Brain microvascular endothelial cell (primary cell): ENCODE measurements at regions not wholly inside any gene's neighbourhood (a gene's known extent, or its start where the extent isn't known, plus 50 kb on each side); places are given as distances from the start of the nearest gene placed in this dataset.
"Not testable (repeated sequence)": the region's sequence is repeated elsewhere in the genome, so short reads cannot be mapped to it uniquely, and the experiment has no call there.

Source experiments
- DNase-seq: peaks from one replicate; pipeline ENCODE4 v3.0.0-alpha.2; 2020
- H3K27ac ChIP-seq: fragments of 250-450 bp; sonication (Bioruptor Pico); 2 replicates; pipeline ENCODE4 v1.5.1; 2020; ENCODE audit warnings: mild to moderate bottlenecking, moderate library complexity
- H3K27me3 ChIP-seq: fragments of 250-450 bp; sonication (Bioruptor Pico); replicated peaks from 2 replicates; pipeline ENCODE4 v1.5.1; 2020; ENCODE audit warnings: mild to moderate bottlenecking
- H3K36me3 ChIP-seq: fragments of 250-450 bp; sonication (Bioruptor Pico); replicated peaks from 2 replicates; pipeline ENCODE4 v1.5.1; 2020; ENCODE audit warnings: mild to moderate bottlenecking
- H3K4me3 ChIP-seq: 2 replicates; pipeline ENCODE4 v1.5.1; 2011; ENCODE audit warnings: low read depth, mild to moderate bottlenecking, control low read depth, low read length, moderate library complexity
- in situ Hi-C: cut with HindIII; loops from 2 replicates; pipeline ENCODE4 v1.10.0; 2017; ENCODE audit warnings: low sequenced_read_pairs, low pct_ligation_motif_present
- TF ChIP-seq, protein P1 (sequence below): IDR thresholded peaks from 2 replicates; pipeline ENCODE4 v1.5.1; 2011; ENCODE audit warnings: low read depth, mild to moderate bottlenecking, moderate library complexity, low read length, control low read depth, inconsistent platforms; ENCODE audit errors: missing control alignments

DNA sequence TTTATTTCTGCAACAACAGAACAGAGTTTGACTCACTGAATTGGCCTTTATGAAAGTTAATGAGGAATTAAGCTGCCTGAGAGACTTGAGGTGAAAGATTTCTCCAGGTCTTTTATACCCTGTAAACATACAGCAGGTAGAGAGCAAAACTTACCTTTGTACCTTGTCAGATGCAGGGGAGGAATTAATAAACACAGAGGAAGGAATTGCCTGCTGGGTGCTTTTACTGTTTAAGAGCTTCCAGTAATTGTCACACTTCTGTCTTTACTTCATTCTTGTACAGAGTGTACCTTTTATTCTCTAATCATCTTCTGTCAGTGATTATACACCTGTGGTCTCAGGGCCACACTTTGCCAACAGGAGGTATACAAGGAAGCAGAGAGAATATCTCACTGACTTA lies 94.0 kb upstream of the GRIN3A start:
- TF ChIP-seq, protein P1, sequence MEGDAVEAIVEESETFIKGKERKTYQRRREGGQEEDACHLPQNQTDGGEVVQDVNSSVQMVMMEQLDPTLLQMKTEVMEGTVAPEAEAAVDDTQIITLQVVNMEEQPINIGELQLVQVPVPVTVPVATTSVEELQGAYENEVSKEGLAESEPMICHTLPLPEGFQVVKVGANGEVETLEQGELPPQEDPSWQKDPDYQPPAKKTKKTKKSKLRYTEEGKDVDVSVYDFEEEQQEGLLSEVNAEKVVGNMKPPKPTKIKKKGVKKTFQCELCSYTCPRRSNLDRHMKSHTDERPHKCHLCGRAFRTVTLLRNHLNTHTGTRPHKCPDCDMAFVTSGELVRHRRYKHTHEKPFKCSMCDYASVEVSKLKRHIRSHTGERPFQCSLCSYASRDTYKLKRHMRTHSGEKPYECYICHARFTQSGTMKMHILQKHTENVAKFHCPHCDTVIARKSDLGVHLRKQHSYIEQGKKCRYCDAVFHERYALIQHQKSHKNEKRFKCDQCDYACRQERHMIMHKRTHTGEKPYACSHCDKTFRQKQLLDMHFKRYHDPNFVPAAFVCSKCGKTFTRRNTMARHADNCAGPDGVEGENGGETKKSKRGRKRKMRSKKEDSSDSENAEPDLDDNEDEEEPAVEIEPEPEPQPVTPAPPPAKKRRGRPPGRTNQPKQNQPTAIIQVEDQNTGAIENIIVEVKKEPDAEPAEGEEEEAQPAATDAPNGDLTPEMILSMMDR: no peak
- Histone ChIP-seq H3K27me3 (no peaks in the 10 kb centered on the region), H3K36me3 (no peaks in the 10 kb centered on the region), H3K4me3 (no peak overlapping the region), H3K27ac (no peak overlapping the region)
- in situ Hi-C loops: no loop called here
- DNase-seq: no peak

DNA sequence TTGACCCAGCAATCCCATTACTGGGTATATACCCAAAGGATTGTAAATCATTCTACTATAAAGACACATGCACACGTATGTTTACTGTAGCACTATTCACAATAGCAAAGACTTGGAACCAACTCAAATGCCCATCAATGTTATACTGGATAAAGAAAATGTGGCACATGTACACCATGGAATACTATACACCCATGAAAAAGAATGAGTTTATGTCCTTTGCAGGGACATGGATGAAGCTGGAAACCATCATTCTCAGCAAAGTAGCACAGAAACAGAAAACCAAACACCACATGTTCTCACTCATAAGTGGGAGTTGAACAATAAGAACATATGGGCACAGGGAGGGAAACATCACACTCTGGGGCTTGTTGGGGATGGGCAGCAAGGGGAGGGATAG lies 83.0 kb upstream of the GRIN3A start:
- DNase-seq, in situ Hi-C loops: not testable (repeated sequence)

DNA sequence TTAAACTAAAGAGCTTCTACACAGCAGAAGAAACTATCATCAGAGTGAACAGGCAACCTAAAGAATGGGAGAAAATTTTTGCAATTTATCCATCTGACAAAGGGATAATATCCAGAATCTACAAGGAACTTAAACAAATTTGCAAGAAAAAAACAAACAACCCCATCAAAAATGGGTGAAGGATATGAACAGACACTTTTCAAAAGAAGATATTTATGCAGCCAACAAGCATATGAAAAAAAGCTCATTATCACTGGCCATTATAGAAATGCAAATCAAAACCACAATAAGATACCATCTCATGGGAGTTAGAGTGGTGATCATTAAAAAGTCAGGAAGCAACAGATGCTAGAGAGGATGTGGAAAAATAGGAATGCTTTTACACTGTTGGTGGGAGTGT lies 82.5 kb upstream of the GRIN3A start:
- H3K27me3 ChIP-seq, H3K27ac ChIP-seq, DNase-seq, H3K4me3 ChIP-seq, in situ Hi-C loops, H3K36me3 ChIP-seq: not testable (repeated sequence)

More for the DNA sequence above, 83.0 kb upstream of the GRIN3A start:
- not testable (repeated sequence) for H3K27ac ChIP-seq, H3K27me3 ChIP-seq, H3K4me3 ChIP-seq, H3K36me3 ChIP-seq

DNA sequence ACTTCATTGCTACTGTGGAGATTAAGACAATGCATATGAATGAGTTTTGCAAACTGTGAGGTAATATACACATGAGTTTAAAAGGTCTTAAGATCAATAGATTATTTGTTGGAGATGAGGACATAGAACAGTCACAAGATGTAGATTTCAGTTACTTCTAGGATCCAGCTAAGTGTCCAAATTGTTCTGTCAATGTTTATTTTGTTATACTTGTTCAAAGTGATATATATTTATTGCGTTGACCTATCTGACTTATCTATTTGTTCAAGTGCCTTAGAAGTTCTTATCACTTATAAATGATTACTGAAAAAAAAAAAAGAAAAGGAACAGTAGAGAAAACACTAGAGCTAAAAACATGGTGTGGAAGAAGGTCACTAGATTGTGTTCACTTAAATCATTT lies 75.6 kb upstream of the GRIN3A start:
- Histone ChIP-seq H3K27ac (no peak overlapping the region), H3K36me3 (no peaks in the 10 kb centered on the region), H3K4me3 (no peak overlapping the region), H3K27me3 (no peaks in the 10 kb centered on the region)
- TF ChIP-seq, protein P1: no peak
- DNase-seq: no peak
- in situ Hi-C loops: no loop called here

DNA sequence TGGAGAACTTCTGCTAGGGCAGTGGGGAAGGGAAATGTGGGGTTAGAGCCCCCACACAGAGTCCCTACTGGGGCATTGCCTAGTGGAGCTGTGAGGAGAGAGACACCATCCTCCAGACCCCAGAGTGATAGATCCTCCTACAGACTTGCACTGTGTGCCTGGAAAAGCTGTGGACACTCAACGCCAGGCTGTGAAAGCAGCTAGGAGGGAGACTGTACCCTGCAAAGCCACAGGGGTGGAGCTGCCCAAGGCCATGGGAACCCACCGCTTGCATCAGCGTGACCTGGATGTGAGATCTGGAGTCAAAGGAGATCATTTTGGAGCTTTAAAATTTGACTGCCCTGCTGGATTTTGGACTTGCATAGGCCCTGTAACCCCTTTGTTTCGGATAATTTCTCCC lies 69.4 kb upstream of the GRIN3A start:
- in situ Hi-C loops, H3K36me3 ChIP-seq, H3K27me3 ChIP-seq, H3K4me3 ChIP-seq, DNase-seq, H3K27ac ChIP-seq: not testable (repeated sequence)

DNA sequence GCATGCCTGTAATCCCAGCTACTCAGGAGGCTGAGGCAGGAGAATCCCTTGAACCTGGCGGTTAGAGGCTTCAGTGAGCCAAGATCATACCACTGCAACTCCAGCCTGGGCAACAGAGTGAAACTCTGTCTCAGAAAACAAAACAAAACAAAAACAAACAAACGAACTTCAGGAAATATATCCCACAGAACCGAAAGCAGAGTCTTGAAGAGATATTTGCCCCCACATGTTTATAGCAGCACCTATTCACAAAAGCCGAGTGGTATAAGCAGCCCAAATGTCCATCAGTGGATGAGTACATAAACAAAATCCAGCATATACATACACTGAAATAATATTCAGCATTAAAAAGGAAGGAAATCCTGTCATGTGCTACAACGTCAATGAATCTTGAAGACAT lies 57.6 kb upstream of the GRIN3A start:
- TF ChIP-seq, protein P1: no peak
- in situ Hi-C loops: no loop called here
- Histone ChIP-seq H3K4me3 (no peak overlapping the region), H3K36me3 (no peaks in the 10 kb centered on the region), H3K27ac (no peak overlapping the region), H3K27me3 (no peaks in the 10 kb centered on the region)
- DNase-seq: no peak

DNA sequence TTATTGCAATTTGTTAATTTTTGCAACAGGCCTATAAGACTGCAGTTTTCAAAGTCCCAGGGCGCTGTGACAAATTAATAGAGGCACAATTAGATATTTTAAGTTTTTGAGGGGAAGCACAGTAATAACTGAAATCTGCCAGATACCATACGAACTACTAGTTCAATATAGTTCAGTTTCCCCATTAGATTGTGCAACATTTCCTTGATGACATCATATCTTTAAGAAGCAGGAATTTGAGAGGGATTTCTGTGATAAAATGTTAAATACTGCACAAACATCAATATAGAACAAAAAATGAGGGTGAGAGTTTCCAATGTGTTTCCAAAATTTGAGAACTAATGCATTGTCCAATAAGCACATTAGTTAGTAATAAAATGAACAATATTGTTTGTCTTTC lies 56.7 kb upstream of the GRIN3A start:
- in situ Hi-C loops: no loop called here

More for the DNA sequence above, 56.7 kb upstream of the GRIN3A start:
- no peaks in the 10 kb centered on the region for H3K36me3 ChIP-seq
- TF ChIP-seq, protein P1: no peak
- no peak overlapping the region for H3K4me3 ChIP-seq
- no peaks in the 10 kb centered on the region for H3K27me3 ChIP-seq
- DNase-seq: no peak
- no peak overlapping the region for H3K27ac ChIP-seq
